ENCODE measurements at regions not wholly inside any gene's neighbourhood (a gene's known extent, or its start where the extent isn't known, plus 50 kb on each side); places are given as distances from the start of the nearest gene placed in this dataset.

DNA sequence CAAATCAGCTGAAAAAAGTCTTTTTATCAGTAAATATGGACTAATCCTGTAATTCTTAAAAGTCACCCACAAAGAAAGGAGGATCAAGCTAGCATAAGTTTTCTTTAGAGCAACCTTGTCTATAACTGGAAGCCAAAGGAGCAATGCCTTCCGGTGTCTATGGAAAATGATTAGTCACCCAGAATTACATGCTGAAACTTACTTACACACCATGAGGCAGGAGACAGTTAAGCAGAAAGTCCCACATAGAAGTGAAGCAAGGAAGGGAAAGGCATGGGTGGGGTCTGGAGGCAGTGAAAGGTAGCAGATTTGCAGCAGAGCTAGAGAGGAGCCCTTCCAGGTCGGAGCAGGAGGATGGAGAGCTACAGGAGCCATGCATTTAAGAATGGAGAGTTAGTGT lies 153.7 kb upstream of the RIPOR2 start:
- TF ChIP-seq, protein P1, sequence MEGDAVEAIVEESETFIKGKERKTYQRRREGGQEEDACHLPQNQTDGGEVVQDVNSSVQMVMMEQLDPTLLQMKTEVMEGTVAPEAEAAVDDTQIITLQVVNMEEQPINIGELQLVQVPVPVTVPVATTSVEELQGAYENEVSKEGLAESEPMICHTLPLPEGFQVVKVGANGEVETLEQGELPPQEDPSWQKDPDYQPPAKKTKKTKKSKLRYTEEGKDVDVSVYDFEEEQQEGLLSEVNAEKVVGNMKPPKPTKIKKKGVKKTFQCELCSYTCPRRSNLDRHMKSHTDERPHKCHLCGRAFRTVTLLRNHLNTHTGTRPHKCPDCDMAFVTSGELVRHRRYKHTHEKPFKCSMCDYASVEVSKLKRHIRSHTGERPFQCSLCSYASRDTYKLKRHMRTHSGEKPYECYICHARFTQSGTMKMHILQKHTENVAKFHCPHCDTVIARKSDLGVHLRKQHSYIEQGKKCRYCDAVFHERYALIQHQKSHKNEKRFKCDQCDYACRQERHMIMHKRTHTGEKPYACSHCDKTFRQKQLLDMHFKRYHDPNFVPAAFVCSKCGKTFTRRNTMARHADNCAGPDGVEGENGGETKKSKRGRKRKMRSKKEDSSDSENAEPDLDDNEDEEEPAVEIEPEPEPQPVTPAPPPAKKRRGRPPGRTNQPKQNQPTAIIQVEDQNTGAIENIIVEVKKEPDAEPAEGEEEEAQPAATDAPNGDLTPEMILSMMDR (conservative IDR thresholded peaks at IDR 0.05) = no peak
- H2AFZ ChIP-seq (ENCODE audit: low read length) = no peak overlapping the region
- no peak overlapping the region for H4K5ac ChIP-seq (ENCODE audit: insufficient read length, low read depth, low read length)
- H3T11ph ChIP-seq (ENCODE audit: low read length) = no peak overlapping the region
- no peak overlapping the region for H3K14ac ChIP-seq (ENCODE audit: insufficient read depth, low read length)
- no peak overlapping the region for H2BK15ac ChIP-seq (ENCODE audit: low read depth, low read length)
- H3K4me1 Mint-ChIP-seq = peaks cover 0 to 9% of the 10 kb centered on the region in 2 experiments; a peak in 3 of 4 replicates
- no peaks in the 10 kb centered on the region for H3K27me3 Mint-ChIP-seq (ENCODE audit: low read depth)
- H3K9ac ChIP-seq (ENCODE audit: extremely low read depth, insufficient read length, low read length) = no peak overlapping the region
- WGBS (ENCODE audit: extremely low coverage, insufficient read length, low lambda C conversion rate) = no CpG with 5 or more reads among the region's 2 CpGs
- H3K4me3 Mint-ChIP-seq = no peak overlapping the region
- H4K8ac ChIP-seq (replicated peaks; ENCODE audit: insufficient read length, low read depth, low read length) = no peak overlapping the region
- no peak overlapping the region for H3K27ac ChIP-seq (ENCODE audit: insufficient read length, low read depth, low read length)
- H4K20me1 ChIP-seq (ENCODE audit: control insufficient read depth, insufficient read depth, insufficient read length) = no peaks in the 10 kb centered on the region
- H3K23me2 ChIP-seq (ENCODE audit: insufficient read length, low read depth, low read length, poor library complexity, severe bottlenecking) = no peaks in the 10 kb centered on the region
- no peak overlapping the region for H3K56ac ChIP-seq (ENCODE audit: insufficient read length, low read depth, low read length)
- H3K36me3 Mint-ChIP-seq (ENCODE audit: insufficient read depth in 1 of 3, low read depth in 3 of 3) = no peaks in the 10 kb centered on the region
- no peak overlapping the region for H4K91ac ChIP-seq (ENCODE audit: insufficient read length, low read depth, low read length)
- no peak overlapping the region for H3K4ac ChIP-seq (ENCODE audit: low read depth, low read length)
- H3K27me3 ChIP-seq (ENCODE audit: insufficient read depth, low read length) = no peaks in the 10 kb centered on the region
- no peaks in the 10 kb centered on the region for H3K79me1 ChIP-seq (ENCODE audit: insufficient read depth, low read depth, low read length, poor library complexity, severe bottlenecking)
- H3K4me1 ChIP-seq (ENCODE audit: insufficient read depth, low read length) = peaks cover 2% of the 10 kb centered on the region; the same call in 1 of the 2 replicates
- H3K18ac ChIP-seq (ENCODE audit: insufficient read length, low read depth, low read length) = no peak overlapping the region
- no peak overlapping the region for H2BK12ac ChIP-seq (ENCODE audit: insufficient read length, low read depth, low read length)
- H3K79me2 ChIP-seq (ENCODE audit: insufficient read depth, low read length) = peaks cover 1% of the 10 kb centered on the region; the same call in 1 of the 2 replicates
- H3K4me2 ChIP-seq (ENCODE audit: insufficient read depth, insufficient read length, low read length) = no peak overlapping the region
- H3K9me3 ChIP-seq (ENCODE audit: control insufficient read depth, low read depth, low read length) = no peaks in the 10 kb centered on the region
- no peak overlapping the region for H2BK120ac ChIP-seq (ENCODE audit: low read depth, low read length, poor library complexity, severe bottlenecking)
- H2AK5ac ChIP-seq (ENCODE audit: insufficient read length, low read length) = no peak overlapping the region
- no peak overlapping the region for H3K27ac Mint-ChIP-seq
- H3K23ac ChIP-seq (ENCODE audit: insufficient read length, low read depth, low read length) = no peak overlapping the region
- H2BK20ac ChIP-seq (ENCODE audit: low read depth, low read length, poor library complexity, severe bottlenecking) = no peak overlapping the region
- H3K9me3 Mint-ChIP-seq = no peaks in the 10 kb centered on the region
- DNase-seq = no peak
- no peak overlapping the region for H2BK5ac ChIP-seq (ENCODE audit: insufficient read length, low read length)

Measured in H9 (cell line).